ENCODE measurements at regions not wholly inside any gene's neighbourhood (a gene's known extent, or its start where the extent isn't known, plus 50 kb on each side); places are given as distances from the start of the nearest gene placed in this dataset.
A peak's percentile ranks its signal among the peaks of the same experiment; 100 is the strongest.
"Not testable (repeated sequence)": the region's sequence is repeated elsewhere in the genome, so short reads cannot be mapped to it uniquely, and the experiment has no call there.

DNA sequence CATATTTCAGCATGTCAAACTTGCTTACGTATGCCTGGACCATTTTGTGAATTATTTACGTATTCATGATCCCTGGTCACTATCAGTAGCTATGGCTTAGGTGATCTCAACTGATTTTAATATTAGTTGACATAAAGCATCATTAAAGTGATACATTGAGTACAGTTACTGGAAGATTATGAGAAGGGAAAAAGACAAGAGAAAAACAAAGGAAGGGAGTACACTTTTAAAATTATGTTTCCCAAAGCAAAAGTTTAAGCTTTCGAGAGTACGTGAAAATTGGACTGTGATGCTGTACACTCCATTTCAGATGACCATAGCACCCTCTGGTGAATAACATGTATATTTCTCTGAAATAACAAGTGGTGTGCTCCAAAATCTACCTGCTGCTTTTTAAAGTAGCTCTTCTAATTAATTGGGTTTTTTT lies 215.0 kb upstream of the HSF2 start:
- Histone ChIP-seq H3K27me3 (no peaks in the 10 kb centered on the region), H3K9me3 (no peaks in the 10 kb centered on the region), H3K4me3 (no peak overlapping the region), H3K4me1 (peaks cover 0 to 12% (median 0%) of the 10 kb centered on the region in 4 donors), H3K27ac (no peak overlapping the region), H3K36me3 (no peaks in the 10 kb centered on the region)
- WGBS, 2 donors, result 19 to 24% methylated on average over 4 of the region's 4 CpGs
- DNase-seq (ENCODE audit: low spot score in 2 of 2), result no peak
- TF ChIP-seq, protein P1, sequence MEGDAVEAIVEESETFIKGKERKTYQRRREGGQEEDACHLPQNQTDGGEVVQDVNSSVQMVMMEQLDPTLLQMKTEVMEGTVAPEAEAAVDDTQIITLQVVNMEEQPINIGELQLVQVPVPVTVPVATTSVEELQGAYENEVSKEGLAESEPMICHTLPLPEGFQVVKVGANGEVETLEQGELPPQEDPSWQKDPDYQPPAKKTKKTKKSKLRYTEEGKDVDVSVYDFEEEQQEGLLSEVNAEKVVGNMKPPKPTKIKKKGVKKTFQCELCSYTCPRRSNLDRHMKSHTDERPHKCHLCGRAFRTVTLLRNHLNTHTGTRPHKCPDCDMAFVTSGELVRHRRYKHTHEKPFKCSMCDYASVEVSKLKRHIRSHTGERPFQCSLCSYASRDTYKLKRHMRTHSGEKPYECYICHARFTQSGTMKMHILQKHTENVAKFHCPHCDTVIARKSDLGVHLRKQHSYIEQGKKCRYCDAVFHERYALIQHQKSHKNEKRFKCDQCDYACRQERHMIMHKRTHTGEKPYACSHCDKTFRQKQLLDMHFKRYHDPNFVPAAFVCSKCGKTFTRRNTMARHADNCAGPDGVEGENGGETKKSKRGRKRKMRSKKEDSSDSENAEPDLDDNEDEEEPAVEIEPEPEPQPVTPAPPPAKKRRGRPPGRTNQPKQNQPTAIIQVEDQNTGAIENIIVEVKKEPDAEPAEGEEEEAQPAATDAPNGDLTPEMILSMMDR (IDR thresholded peaks at IDR 0.05), result peak in 3 of 5 experiments; percentile 22 to 57 (median 46)
- no peak for TF ChIP-seq POLR2A (IDR thresholded peaks at IDR 0.05)
- TF ChIP-seq EP300 (IDR thresholded peaks at IDR 0.05), result no peak

DNA sequence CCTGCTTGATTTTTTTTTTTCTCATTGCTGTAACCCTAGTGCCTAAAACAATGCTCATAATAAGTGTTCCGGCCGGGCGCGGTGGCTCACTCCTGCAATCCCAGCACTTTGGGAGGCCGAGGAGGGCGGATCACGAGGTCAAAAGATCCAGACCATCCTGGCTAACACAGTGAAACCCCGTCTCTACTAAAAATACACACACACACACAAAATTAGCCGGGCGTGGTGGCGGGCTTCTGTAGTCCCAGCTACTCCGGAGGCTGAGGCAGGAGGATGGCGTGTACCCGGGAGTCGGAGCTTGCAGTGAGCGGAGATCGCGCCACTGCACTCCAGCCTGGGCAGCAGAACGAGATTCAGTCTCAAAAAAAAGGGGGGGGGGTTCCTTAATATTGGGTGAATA lies 214.0 kb upstream of the HSF2 start:
- not testable (repeated sequence) for H3K9me3 ChIP-seq; H3K4me3 ChIP-seq; DNase-seq (ENCODE audit: low spot score in 2 of 2); H3K36me3 ChIP-seq; H3K27me3 ChIP-seq; H3K27ac ChIP-seq
- WGBS, 2 donors, result 87 to 93% methylated on average over 19 of the region's 19 CpGs
- H3K4me1 ChIP-seq, result peaks cover 0 to 12% (median 0%) of the 10 kb centered on the region in 4 donors

DNA sequence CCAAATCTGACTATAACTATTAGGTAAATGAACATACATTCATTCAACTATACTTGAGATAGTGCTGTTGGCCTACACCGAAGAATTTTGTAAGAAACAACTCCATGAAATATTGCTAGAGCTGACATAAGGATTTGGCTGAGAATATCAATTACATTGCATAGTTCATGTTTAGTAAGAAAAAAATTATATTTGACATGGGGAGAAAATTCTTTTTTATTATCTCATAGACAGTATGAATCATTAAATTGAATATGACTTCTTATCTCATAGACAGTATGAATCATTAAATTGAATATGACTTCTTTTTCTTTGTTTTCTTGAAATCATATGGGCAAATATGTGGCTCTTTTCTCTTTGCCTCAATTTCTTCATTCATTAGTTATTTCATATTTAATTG lies 212.3 kb upstream of the HSF2 start:
- Histone ChIP-seq H3K27me3 (no peaks in the 10 kb centered on the region), H3K9me3 (no peaks in the 10 kb centered on the region), H3K27ac (no peak overlapping the region), H3K36me3 (no peaks in the 10 kb centered on the region), H3K4me1 (peaks cover 0 to 12% (median 0%) of the 10 kb centered on the region in 4 donors), H3K4me3 (no peak overlapping the region)
- 93 to 97% methylated on average over 1 of the region's 1 CpG for WGBS, 2 donors
- no peak for TF ChIP-seq EP300 (IDR thresholded peaks at IDR 0.05)
- TF ChIP-seq, protein P1 (IDR thresholded peaks at IDR 0.05), result no peak
- no peak for TF ChIP-seq POLR2A (IDR thresholded peaks at IDR 0.05)
- DNase-seq (ENCODE audit: low spot score in 2 of 2), result no peak

DNA sequence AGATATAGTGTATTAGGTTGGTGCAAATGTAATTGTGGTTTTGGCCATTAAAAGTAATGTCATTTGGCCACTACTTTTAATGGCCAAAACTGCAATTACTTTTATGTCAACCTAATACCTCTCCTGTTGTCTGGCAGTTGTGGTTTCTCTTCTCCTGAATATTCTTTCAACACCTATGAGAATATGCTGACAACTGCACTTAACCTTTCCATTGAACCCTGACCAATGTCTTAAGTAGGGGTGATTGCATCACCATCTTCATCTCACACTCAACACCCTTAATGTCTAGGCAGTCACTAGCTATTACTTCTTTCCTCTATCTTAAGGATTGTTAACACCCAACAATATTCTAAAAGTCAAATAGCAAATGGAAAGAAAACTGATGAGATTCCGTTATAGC lies 200.5 kb upstream of the HSF2 start:
- no peak overlapping the region for H3K27ac ChIP-seq
- no peaks in the 10 kb centered on the region for H3K9me3 ChIP-seq
- no peaks in the 10 kb centered on the region for H3K36me3 ChIP-seq
- no peaks in the 10 kb centered on the region for H3K27me3 ChIP-seq
- TF ChIP-seq EP300 (IDR thresholded peaks at IDR 0.05), result no peak
- TF ChIP-seq POLR2A (IDR thresholded peaks at IDR 0.05), result no peak
- TF ChIP-seq, protein P1 (IDR thresholded peaks at IDR 0.05), result no peak
- DNase-seq (ENCODE audit: low spot score in 2 of 2), result no peak
- WGBS, 2 donors, result 96 to 98% methylated on average over 1 of the region's 1 CpG
- H3K4me3 ChIP-seq, result no peak overlapping the region
- H3K4me1 ChIP-seq, result peaks cover 0 to 9% (median 0%) of the 10 kb centered on the region in 4 donors

DNA sequence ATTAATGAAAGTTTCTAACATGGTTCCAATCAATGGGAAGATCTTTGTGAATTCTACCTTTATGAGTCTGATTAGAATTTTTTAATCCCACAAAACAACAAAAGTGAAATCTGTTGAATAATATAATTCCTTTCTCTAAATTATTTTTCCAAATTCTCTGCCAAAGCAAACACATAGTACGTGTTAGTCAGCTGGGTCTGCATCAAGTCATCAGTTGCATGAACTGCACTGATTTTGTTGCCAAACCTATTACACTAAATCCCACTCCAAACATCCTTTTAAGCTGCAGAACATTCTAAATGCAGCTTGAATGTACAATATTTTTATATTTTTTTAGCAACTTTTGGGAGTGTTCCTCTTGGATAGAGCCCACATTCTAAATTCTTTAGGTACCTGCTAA lies 199.0 kb upstream of the HSF2 start:
- 33 to 38% methylated on average over 1 of the region's 1 CpG for WGBS, 2 donors

More for the DNA sequence above, 199.0 kb upstream of the HSF2 start:
- DNase-seq (ENCODE audit: low spot score in 2 of 2), result no peak
- H3K9me3 ChIP-seq, result no peaks in the 10 kb centered on the region
- no peak overlapping the region for H3K4me3 ChIP-seq
- no peaks in the 10 kb centered on the region for H3K27me3 ChIP-seq
- TF ChIP-seq, protein P1 (IDR thresholded peaks at IDR 0.05), result no peak
- TF ChIP-seq EP300 (IDR thresholded peaks at IDR 0.05) (no peak), POLR2A (IDR thresholded peaks at IDR 0.05) (no peak)
- H3K36me3 ChIP-seq, result no peaks in the 10 kb centered on the region
- H3K4me1 ChIP-seq, result peaks cover 0 to 9% (median 0%) of the 10 kb centered on the region in 4 donors
- H3K27ac ChIP-seq, result no peak overlapping the region

Data from tibial nerve (tissue), 4 donors.